ENCODE measurements at regions not wholly inside any gene's neighbourhood (a gene's known extent, or its start where the extent isn't known, plus 50 kb on each side); places are given as distances from the start of the nearest gene placed in this dataset.

DNA sequence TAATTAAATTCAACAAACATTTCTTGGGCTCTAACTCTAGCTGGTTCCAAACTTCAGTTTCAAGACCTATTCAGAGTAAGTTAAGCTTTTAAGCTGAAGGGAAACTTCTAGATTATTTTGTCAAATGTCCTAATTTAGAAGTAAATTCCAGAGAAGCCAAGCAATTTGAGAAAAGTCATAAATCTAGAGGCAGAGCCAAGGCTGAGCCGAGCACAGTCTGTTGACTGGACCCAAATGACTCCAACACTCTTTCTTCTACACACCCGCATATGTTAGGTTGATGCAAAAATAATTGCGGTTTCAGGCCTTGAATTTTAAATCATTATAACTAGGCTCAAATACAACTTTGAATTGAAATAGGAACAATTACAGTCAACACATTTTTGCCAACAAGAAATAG is 319.7 kb downstream of the NFIB start:
- TF ChIP-seq, protein P1, sequence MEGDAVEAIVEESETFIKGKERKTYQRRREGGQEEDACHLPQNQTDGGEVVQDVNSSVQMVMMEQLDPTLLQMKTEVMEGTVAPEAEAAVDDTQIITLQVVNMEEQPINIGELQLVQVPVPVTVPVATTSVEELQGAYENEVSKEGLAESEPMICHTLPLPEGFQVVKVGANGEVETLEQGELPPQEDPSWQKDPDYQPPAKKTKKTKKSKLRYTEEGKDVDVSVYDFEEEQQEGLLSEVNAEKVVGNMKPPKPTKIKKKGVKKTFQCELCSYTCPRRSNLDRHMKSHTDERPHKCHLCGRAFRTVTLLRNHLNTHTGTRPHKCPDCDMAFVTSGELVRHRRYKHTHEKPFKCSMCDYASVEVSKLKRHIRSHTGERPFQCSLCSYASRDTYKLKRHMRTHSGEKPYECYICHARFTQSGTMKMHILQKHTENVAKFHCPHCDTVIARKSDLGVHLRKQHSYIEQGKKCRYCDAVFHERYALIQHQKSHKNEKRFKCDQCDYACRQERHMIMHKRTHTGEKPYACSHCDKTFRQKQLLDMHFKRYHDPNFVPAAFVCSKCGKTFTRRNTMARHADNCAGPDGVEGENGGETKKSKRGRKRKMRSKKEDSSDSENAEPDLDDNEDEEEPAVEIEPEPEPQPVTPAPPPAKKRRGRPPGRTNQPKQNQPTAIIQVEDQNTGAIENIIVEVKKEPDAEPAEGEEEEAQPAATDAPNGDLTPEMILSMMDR (IDR thresholded peaks at IDR 0.05) = no peak
- no peak for TF ChIP-seq EZH2 (IDR thresholded peaks at IDR 0.05)
- TF ChIP-seq EZH2phosphoT487 (IDR thresholded peaks at IDR 0.05) = no peak
